Heart left ventricle (tissue), 16 donors: ENCODE measurements at regions not wholly inside any gene's neighbourhood (a gene's known extent, or its start where the extent isn't known, plus 50 kb on each side); places are given as distances from the start of the nearest gene placed in this dataset.
"Not testable (repeated sequence)": the region's sequence is repeated elsewhere in the genome, so short reads cannot be mapped to it uniquely, and the experiment has no call there.

Experiments
- ATAC-seq, 4 donors: fragments of 200-7000 bp; cut with Tn5 transposase; one replicate each; pipeline ENCODE4 v1.9.1; 2020 to 2022; ENCODE audit warnings: moderate library complexity in 4 of 4, mild to moderate bottlenecking in 3 of 4, moderate number of reproducible peaks in 1 of 4
- DNase-seq, 5 donors: peaks; one replicate each; pipeline ENCODE4 v3.0.0-alpha.2; 2020
- H3K27ac ChIP-seq, 12 donors: fragments of 200-600 bp; sonication (generic) in 4 of 12; one replicate each; pipeline versions ENCODE4 v1.5.0 to v1.8.0; 2016 to 2022; ENCODE audit warnings: mild to moderate bottlenecking in 2 of 12
- H3K27me3 ChIP-seq, 9 donors: fragments of 200-600 bp; sonication (generic) in 2 of 9; one replicate each; pipeline versions ENCODE4 v1.5.1 to v1.8.0; 2016 to 2022; ENCODE audit warnings: mild to moderate bottlenecking in 3 of 9
- H3K36me3 ChIP-seq, 9 donors: fragments of 200-600 bp; sonication (generic) in 2 of 9; one replicate each; pipeline versions ENCODE4 v1.5.0 to v1.8.0; 2018 to 2022; ENCODE audit warnings: mild to moderate bottlenecking in 2 of 9
- H3K4me1 ChIP-seq, 12 donors: fragments of 200-600 bp; sonication (generic) in 4 of 12; one replicate each; pipeline versions ENCODE4 v1.5.0 to v1.8.0; 2016 to 2022; ENCODE audit warnings: mild to moderate bottlenecking in 3 of 12
- H3K4me3 ChIP-seq, 12 donors: fragments of 200-600 bp; sonication (generic) in 4 of 12; one replicate each; pipeline versions ENCODE4 v1.5.0 to v1.8.0; 2017 to 2022; ENCODE audit warnings: mild to moderate bottlenecking in 9 of 12, moderate library complexity in 4 of 12
- H3K9me3 ChIP-seq, 12 donors: fragments of 200-600 bp; sonication (generic) in 4 of 12; one replicate each; pipeline versions ENCODE4 v1.5.0 to v1.8.0; 2016 to 2022; ENCODE audit warnings: mild to moderate bottlenecking in 1 of 12
- POLR2A ChIP-seq, 2 donors: fragments of 450-650 bp; IDR thresholded peaks; one replicate each; pipeline ENCODE4 v1.6.1; 2017; ENCODE audit warnings: antibody characterized with exemption in 2 of 2, mild to moderate bottlenecking in 2 of 2, moderate library complexity in 2 of 2
- WGBS, 4 donors: extraction: QIAGEN DNeasy Blood & Tissue Kit in 2 of 4; methylation state at CpG; one replicate each; pipeline versions ENCODE4 v1.1.5 to v1.1.7; 2013 to 2018; 5-methylcytosine and 5-hydroxymethylcytosine counted together
- intact Hi-C, 10 donors: fragments of 100-400 bp; cut with DNase I; formaldehyde crosslinking; loops; one replicate each; pipeline versions ENCODE4 v1.11.1 to v1.14.2; 2022
- TF ChIP-seq, protein P1 (sequence below), 12 donors: fragments of 200-600 bp; sonication (generic) in 4 of 12; IDR thresholded peaks; one replicate each; pipeline versions ENCODE4 v1.5.0 to v1.8.0; 2018 to 2022; ENCODE audit warnings: antibody characterized with exemption in 12 of 12, mild to moderate bottlenecking in 5 of 12
- donor health status: ischemic (EF 13 %, LVEDD 7.1; RV severe dilation, severe dysfunction).
- donor health status: healthy with polysubstance abuse.
- donor health status: DM: no; HTN: yes; CAD: no.
- donor health status: DM: no; HTN: no; CAD: no.
- donor health status: ischemic (EF 25% LVEDD 6.9; RV normal size, moderate dysfunction).
- donor health status: ischemic (EF 25% LVEDD 5.7; RV mildly dilated, moderate dysfunction).
- donor health status: healthy.
- donor health status: DM: yes; HTN: yes; CAD: no.
- donor health status: ischemic (EF 35%, LVEDD 5.7; RV mildly dilated, moderate dysfunction).
- donor health status: nonischemic (EF 11% LVEDD 7.7; RV severe dilation, severe dysfunction).
- donor health status: DM: yes; HTN: yes; CAD: no.
- donor health status: PGD.
- donor health status: ischemic (EF 29% LVEDD 5.4; RV normal size, mild dysfunction).
- donor health status: nonischemic (EF 23%, LVEDD 6.1; RV moderate dilation, normal function).

GRCh38 chr10:118958984-118959925 is 70.3 kb upstream of the NANOS1 start:
- TF ChIP-seq, protein P1, sequence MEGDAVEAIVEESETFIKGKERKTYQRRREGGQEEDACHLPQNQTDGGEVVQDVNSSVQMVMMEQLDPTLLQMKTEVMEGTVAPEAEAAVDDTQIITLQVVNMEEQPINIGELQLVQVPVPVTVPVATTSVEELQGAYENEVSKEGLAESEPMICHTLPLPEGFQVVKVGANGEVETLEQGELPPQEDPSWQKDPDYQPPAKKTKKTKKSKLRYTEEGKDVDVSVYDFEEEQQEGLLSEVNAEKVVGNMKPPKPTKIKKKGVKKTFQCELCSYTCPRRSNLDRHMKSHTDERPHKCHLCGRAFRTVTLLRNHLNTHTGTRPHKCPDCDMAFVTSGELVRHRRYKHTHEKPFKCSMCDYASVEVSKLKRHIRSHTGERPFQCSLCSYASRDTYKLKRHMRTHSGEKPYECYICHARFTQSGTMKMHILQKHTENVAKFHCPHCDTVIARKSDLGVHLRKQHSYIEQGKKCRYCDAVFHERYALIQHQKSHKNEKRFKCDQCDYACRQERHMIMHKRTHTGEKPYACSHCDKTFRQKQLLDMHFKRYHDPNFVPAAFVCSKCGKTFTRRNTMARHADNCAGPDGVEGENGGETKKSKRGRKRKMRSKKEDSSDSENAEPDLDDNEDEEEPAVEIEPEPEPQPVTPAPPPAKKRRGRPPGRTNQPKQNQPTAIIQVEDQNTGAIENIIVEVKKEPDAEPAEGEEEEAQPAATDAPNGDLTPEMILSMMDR (IDR thresholded peaks at IDR 0.05) = no peak
- no peak for TF ChIP-seq POLR2A (IDR thresholded peaks at IDR 0.05)
- H3K36me3 ChIP-seq = no peaks in the 10 kb centered on the region
- peaks cover 0 to 4% (median 0%) of the 10 kb centered on the region in 12 donors for H3K9me3 ChIP-seq
- intact Hi-C loops = loop anchor here in 3 of 10 donors (1.0 to 5.0 kb wide), 4 partner anchors 47 to 92 kb away; partner anchors contain the start of gene NANOS1 (in 1 of the 3)
- no peak overlapping the region for H3K4me3 ChIP-seq
- peaks cover 0 to 57% (median 20%) of the 10 kb centered on the region in 12 donors for H3K4me1 ChIP-seq
- ATAC-seq (peak; percentile 84 to 92 (median 88)), DNase-seq (peak; percentile 67 to 78 (median 71))
- 41 to 56% (median 47%) methylated on average over 7 to 10 of the region's 10 CpGs for WGBS, 4 donors
- H3K27ac ChIP-seq = peak overlapping the region in 10 of 12 donors; percentile 40 to 73 (median 58)
- H3K27me3 ChIP-seq = no peaks in the 10 kb centered on the region

DNA sequence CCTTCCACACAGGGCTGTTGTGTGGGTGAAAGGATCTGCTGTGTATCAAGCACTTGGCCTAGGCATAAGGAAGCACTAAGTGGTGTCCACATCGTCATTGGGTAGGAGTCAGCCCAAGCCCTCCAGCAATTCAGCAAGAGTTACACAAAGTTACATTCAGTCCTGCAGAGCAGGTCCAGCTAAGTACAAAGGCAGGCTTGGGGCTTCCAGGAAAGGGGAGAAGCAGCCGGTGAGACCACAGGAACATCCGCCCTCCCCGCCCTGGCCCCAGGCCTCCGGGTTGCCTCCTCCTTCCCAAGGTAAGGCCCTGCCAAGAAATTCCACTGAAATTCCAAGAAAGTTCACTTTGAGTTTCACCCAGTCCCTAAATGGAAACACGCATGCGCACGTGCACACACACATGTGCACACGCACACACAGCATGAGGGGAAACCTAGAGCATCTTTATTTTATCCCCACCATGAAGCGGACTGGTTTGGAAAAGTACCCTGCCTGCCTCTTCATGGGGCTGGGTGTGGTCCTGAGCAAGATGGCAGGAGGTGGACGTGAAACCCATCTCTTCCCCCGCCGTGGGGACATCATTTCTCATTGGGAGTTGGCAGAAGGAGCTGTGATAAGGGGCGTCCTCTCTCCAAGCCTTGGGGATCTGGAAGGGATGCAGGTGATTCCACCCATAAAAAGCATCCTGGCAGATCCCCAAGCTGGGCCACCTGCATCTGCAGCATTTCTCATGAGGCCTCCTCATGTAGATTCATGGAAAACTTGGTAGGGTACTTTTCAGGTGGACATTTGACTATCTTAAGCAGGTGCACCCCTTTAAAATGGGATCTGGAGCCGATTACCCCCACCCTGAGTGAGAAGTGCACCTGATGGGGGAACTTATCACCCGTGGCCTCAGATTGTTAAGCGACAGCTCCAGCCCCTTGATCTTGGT is 69.1 kb upstream of the NANOS1 start:
- no peak for DNase-seq

DNA sequence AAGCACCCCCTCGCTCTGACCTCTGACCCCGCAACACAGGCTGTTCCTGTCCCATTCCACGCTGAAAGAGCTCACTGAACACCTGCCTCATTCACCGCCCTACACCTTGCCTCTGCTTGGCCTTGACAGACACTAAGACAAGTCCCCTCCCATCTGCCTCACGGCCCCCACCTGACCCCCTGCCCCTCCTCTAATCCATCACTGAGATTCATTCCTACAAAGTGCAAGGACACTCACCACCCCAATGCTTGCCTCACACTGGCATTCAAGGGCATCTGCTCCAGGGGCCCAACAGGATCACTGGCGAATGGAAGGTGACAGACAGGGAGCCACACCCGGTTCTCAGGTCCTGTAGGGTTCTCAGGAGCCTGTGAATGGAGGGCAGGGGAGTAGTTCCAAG is 68.1 kb upstream of the NANOS1 start:
- TF ChIP-seq, protein P1 (IDR thresholded peaks at IDR 0.05) = no peak
- no peak for TF ChIP-seq POLR2A (IDR thresholded peaks at IDR 0.05)
- Histone ChIP-seq H3K4me3 (no peak overlapping the region), H3K9me3 (peaks cover 0 to 5% (median 0%) of the 10 kb centered on the region in 12 donors), H3K36me3 (no peaks in the 10 kb centered on the region), H3K4me1 (peaks cover 0 to 49% (median 21%) of the 10 kb centered on the region in 12 donors), H3K27me3 (no peaks in the 10 kb centered on the region), H3K27ac (peak overlapping the region in 1 of 12 donors; percentile 3)
- peak in 1 of 5 donors; percentile 47 for DNase-seq
- intact Hi-C loops = no loop called here
- WGBS, 4 donors = 68 to 79% (median 78%) methylated on average over 7 of the region's 7 CpGs
- ATAC-seq = no peak

More for the DNA sequence above, 69.1 kb upstream of the NANOS1 start:
- H3K27me3 ChIP-seq = no peaks in the 10 kb centered on the region
- no peak for ATAC-seq
- no peak overlapping the region for H3K4me3 ChIP-seq
- peaks cover 0 to 5% (median 0%) of the 10 kb centered on the region in 12 donors for H3K9me3 ChIP-seq
- intact Hi-C loops = no loop called here
- H3K36me3 ChIP-seq = no peaks in the 10 kb centered on the region
- H3K4me1 ChIP-seq = peaks cover 0 to 55% (median 20%) of the 10 kb centered on the region in 12 donors
- peak overlapping the region in 4 of 12 donors; percentile 51 to 73 (median 68) for H3K27ac ChIP-seq
- TF ChIP-seq, protein P1 (IDR thresholded peaks at IDR 0.05) = no peak
- no peak for TF ChIP-seq POLR2A (IDR thresholded peaks at IDR 0.05)
- 69 to 78% (median 72%) methylated on average over 16 to 17 of the region's 17 CpGs for WGBS, 4 donors

- H3K9me3 ChIP-seq, intact Hi-C loops, H3K27me3 ChIP-seq, H3K4me3 ChIP-seq, H3K36me3 ChIP-seq, DNase-seq, ATAC-seq, H3K27ac ChIP-seq: not testable (repeated sequence)
- WGBS, 4 donors = 65 to 70% (median 68%) methylated on average over 7 of the region's 7 CpGs
- peaks cover 0 to 49% (median 23%) of the 10 kb centered on the region in 12 donors for H3K4me1 ChIP-seq
Measured at GRCh38 chr10:118962331-118962868, 67.1 kb upstream of the NANOS1 start.
